GM12864 (cell line): ENCODE measurements at regions not wholly inside any gene's neighbourhood (a gene's known extent, or its start where the extent isn't known, plus 50 kb on each side); places are given as distances from the start of the nearest gene placed in this dataset.
A peak's percentile ranks its signal among the peaks of the same experiment; 100 is the strongest.

Experiments used
- DNase-seq: peaks from one replicate; pipeline ENCODE4 v3.0.0-alpha.2; 2011; ENCODE audit warnings: low read depth
- H3K4me3 ChIP-seq: 2 replicates; pipeline ENCODE4 v1.5.1; 2011; ENCODE audit warnings: mild to moderate bottlenecking, low read depth, low read length, control low read depth
- TF ChIP-seq, protein P1 (sequence below): IDR thresholded peaks from 2 replicates; pipeline ENCODE4 v1.5.1; 2011; ENCODE audit warnings: low read depth, mild to moderate bottlenecking, moderate library complexity, low read length, control low read depth, inconsistent platforms; ENCODE audit errors: missing control alignments

GRCh38 chr17:77266891-77267341 is 126.1 kb downstream of the SEC14L1 start:
- no peak for DNase-seq
- TF ChIP-seq, protein P1, sequence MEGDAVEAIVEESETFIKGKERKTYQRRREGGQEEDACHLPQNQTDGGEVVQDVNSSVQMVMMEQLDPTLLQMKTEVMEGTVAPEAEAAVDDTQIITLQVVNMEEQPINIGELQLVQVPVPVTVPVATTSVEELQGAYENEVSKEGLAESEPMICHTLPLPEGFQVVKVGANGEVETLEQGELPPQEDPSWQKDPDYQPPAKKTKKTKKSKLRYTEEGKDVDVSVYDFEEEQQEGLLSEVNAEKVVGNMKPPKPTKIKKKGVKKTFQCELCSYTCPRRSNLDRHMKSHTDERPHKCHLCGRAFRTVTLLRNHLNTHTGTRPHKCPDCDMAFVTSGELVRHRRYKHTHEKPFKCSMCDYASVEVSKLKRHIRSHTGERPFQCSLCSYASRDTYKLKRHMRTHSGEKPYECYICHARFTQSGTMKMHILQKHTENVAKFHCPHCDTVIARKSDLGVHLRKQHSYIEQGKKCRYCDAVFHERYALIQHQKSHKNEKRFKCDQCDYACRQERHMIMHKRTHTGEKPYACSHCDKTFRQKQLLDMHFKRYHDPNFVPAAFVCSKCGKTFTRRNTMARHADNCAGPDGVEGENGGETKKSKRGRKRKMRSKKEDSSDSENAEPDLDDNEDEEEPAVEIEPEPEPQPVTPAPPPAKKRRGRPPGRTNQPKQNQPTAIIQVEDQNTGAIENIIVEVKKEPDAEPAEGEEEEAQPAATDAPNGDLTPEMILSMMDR = peak; percentile 51
- no peak overlapping the region for H3K4me3 ChIP-seq

DNA sequence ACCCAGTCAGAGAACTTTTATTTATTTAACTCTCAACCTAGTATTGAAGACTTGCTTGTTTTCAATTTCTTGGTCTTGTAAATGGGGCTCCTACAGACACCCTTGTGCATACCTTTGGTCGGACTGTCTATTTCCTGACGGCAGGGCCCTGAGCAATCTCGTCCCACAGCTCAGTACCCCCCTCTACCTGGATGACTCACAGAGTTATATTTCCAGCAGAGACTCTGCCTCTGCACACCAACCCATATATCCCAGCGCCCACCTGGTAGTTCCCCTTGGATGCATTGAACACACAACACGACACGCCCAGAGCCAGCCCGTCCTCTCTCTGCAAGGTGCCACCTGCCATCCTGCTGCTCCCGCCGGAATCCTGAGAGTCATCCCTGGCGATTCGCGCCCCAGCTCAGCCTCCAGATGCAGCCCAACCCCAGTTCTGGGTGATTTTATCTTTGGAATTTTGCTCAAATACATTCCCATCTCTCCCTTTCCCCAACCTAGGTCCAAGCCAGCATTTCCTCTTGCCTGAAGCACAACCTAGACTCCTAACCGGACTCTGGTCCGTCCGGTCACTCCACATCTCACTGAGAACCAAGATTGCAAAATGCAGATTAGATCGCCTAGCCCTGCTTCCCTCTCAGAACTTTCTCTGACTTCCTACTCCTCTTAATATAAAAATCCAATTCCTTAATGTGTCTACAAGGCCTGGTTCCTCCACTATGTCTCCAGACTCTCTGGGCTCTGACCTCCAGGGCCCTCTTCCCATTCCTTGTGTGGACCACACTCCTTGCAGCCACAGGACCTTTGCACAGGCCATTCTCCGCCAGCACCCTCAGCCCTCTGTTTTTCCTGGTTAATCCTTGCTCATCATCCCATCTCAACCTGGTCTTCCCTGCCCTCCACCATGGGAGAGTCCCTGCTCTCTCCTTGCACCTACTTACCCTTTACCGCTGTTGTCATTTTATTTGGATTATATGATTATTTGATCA is 129.2 kb downstream of the SEC14L1 start:
- TF ChIP-seq, protein P1 = no peak
- no peak overlapping the region for H3K4me3 ChIP-seq
- no peak for DNase-seq

DNA sequence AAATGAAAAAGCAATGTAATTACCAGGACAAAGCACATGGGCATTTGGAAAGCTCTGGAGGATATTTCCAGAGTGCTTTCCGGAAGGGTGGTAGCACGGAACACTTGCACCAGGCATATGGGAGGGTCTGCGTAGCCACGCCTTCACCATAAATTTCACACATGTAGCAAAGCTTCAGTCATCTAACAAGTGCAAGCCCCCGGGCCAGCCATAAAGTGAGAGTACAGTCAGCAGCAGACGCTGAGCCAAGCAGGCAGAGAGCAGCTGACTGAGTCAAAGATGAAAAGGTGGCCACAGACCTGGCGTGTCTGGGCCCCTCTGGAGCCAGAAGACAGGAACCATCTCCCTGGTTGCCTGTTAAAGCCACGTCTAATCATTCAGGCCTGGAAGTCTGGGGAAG is 130.6 kb downstream of the SEC14L1 start:
- DNase-seq = no peak
- no peak overlapping the region for H3K4me3 ChIP-seq
- TF ChIP-seq, protein P1 = no peak

- TF ChIP-seq, protein P1 = no peak
- no peak overlapping the region for H3K4me3 ChIP-seq
- DNase-seq = no peak
Measured at GRCh38 chr17:77273397-77274085, 132.8 kb downstream of the SEC14L1 start.

GRCh38 chr17:77274096-77274845 is 133.5 kb downstream of the SEC14L1 start:
- TF ChIP-seq, protein P1 = no peak
- no peak overlapping the region for H3K4me3 ChIP-seq
- DNase-seq = no peak

GRCh38 chr17:77279448-77280303 is 138.9 kb downstream of the SEC14L1 start:
- DNase-seq = no peak
- TF ChIP-seq, protein P1 = no peak
- no peak overlapping the region for H3K4me3 ChIP-seq
